NCI-H1048 (cell line): ENCODE measurements at regions not wholly inside any gene's neighbourhood (a gene's known extent, or its start where the extent isn't known, plus 50 kb on each side); places are given as distances from the start of the nearest gene placed in this dataset.

ENCODE experiments used
- DNase-seq: peaks from one replicate; lab custom pipeline; 2025; lab: John Stamatoyannopoulos, UW

DNA sequence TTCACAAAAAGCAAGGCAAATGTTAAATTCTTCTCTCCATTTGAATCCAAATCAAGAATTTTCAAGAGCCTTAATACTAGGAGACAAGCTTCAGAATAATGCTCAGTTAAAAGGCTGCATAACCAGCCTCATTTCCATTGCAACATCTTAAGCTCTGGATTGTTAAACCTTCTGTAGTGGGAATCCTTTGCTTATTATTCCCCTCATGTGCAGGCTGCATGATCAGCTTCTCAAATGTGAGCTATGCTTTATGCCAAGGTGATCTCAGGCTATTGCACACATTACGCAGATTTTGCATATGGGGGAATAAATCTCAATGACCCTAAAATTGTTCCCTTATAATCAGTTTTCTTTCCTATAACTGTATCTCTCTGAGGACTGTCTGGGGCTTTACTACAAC, 71.7 kb upstream of the CCDC196 start:
- no peak for DNase-seq

GRCh38 chr14:66420251-66421006, 65.7 kb upstream of the CCDC196 start:
- no peak for DNase-seq

DNA sequence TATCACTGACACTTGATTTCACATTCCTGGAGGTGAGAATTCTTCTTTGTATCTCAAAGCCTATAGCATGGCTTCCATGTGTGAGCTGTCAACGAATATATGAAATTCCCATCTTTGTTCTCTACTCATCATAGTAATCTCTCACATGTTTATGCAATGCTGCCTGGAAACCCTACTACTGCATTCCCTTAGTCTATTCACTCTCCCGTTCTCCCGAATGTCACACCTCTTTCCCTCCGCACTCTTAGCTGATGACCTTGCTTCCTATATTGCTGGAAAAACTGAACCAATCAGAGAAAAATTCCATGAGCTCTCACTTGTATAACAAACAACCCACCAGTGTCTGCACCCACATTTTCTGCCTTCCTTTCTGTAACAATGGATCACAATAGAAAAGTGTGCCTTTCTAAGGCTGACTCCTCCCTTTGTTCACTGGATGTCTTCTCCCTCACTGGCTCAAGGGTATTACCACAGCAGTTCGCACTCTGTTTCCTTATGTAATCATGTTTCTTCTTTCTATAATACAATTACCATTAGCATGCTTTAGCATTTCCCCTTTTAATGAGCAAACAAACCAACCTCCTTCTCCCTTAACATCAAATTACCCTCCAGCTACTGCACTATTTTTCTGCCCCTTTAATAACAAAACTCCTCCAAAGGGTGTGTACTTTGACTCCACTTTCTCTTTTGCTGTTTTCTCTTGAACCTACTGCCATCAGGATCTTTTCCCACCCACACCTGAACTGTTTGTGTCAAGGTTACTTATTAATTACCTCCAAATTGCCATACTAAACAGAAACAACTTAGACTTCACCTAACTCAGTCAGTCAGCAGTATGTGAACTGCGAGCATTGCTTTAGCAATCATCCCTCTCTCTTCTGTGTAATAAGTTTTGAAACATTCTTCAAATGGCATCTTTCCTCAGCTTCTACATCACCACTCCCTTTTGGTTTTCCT, 63.9 kb upstream of the CCDC196 start:
- no peak for DNase-seq

DNA sequence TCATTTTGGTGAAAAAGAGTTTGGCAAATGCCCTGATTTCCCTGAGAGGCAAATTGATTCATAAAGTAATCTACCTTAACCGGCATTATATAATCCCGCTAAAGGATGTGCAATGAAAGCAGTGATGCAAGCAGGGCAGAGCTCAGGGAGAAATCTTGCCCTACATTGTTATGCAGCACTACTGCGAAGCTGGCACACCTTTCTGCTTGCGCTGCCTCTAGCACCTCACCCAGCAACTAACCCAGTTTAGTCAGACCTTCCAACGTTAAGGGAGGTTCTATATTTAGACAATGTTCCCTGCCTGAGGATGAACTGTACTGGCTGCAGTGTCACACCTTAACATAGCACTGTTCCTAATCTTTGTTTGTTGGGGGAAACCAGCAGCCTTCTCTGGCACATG, 60.8 kb upstream of the CCDC196 start:
- no peak for DNase-seq

DNA sequence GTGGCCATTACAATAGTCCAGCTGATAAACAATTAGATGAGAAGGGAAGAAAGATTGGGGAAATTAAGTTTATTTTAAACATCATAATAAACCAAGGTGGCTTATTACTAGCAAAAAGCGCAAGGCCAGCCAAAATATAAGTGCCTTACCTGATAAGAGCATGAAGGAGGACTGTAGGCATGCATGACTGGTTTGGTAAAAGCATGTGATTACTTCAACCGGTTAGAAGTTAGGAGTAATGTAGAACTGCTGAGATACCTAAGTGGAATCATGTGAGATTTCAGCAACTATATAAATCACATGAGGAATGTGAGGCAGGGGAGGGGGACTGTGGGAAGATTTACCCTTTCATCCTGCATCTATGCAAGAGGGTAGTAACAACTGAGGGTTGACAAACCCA, 59.7 kb upstream of the CCDC196 start:
- no peak for DNase-seq

DNA sequence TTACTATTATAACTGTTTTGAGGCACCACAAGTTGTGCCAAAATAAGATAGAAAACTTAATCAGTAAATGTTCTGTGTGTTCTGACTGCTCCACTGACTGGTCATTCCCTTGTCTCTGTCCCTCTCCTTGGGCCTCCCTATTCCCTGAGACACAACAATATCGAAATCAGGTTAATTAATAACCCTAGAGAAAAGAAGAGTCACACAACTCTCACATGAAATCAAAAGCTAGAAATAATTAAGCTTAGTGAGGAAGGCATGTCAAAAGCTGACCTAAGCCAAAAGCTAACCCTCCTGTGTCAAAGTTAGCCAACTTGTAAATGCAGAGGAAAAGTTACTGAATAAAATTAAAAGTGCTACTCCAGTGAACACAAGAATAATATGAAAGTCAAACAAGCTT, 53.8 kb upstream of the CCDC196 start:
- DNase-seq, result no peak

GRCh38 chr14:66434464-66434863, 51.7 kb upstream of the CCDC196 start:
- no peak for DNase-seq

GRCh38 chr14:66435683-66436082, 50.5 kb upstream of the CCDC196 start:
- no peak for DNase-seq
